ENCODE measurements at regions not wholly inside any gene's neighbourhood (a gene's known extent, or its start where the extent isn't known, plus 50 kb on each side); places are given as distances from the start of the nearest gene placed in this dataset.
"Not testable (repeated sequence)": the region's sequence is repeated elsewhere in the genome, so short reads cannot be mapped to it uniquely, and the experiment has no call there.

DNA sequence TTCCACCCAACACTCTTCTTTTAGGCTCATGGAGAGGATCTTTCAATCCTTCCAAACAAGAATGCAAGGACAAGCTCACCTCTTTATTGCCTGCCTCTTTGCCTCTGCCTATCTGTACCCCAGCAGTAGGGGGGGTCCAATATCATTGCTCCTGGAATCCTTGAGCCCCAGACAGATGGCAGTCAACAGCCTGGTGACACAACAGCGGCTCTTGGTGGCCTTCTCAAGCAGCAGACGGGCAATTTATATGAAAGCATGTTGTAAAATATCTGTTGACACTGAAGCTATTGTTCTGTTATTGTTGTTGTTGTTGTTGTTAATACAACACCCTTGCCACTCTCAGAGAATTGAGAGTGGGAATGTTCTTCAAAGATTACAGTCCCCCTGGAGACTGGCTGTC is 480.0 kb upstream of the CADM1 start:
- DNase-seq (ENCODE audit: low spot score) = no peak
- in situ Hi-C loops (cut with HindIII; ENCODE audit: low sequenced_read_pairs) = no loop called here

GRCh38 chr11:115982666-115983065 is 478.5 kb upstream of the CADM1 start:
- DNase-seq (ENCODE audit: low spot score) = no peak
- in situ Hi-C loops (cut with HindIII; ENCODE audit: low sequenced_read_pairs) = no loop called here

DNA sequence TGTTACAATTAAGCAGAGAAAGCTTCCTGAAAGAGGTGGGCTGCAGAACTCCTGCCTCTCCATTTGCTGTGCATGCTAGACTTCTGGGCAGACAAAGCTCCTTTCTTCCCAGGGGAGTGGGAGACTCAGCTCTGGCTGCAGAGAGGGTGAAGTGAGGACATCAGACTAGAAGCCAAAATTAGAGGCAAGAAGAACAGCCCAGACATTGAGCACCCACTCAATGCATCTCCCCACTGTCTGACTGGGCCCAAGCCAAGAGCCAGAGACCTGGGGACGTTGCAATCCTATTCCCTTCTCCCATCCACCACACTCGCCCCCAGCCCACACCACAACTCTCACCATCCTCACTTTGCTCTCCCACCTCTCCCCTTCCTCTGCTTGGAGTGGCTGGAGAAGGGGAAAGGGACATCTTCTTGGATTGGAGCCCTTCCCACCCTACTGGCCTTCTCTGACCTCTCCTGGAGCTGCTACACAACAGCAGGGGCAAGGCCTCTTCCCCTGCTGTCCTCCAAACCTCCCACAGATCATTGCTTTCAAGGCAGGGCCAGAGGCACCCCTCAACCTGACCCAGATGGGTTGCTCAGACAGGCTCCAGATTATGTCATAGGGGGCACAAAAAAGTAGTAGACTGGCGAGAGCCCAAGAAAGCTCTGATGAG is 477.7 kb upstream of the CADM1 start:
- in situ Hi-C loops (cut with HindIII; ENCODE audit: low sequenced_read_pairs) = no loop called here
- no peak for DNase-seq (ENCODE audit: low spot score)

DNA sequence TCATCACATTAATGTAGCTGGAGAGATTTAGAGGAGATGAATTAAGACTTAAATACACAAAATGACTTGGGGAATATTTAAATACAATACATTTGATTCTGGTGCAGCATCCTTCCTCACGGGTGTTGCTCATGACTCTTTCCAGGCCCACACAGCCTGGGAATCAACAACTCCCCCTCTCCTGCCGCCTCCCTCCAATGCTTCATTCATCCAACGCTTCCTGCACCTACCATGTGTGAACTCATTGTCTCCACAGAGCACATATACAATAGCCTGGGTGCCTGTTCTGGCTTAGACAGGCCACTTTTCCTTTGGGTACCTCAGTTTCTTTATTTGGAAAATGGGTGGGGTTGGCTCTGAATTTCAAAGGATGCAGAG is 476.9 kb upstream of the CADM1 start:
- in situ Hi-C loops (cut with HindIII; ENCODE audit: low sequenced_read_pairs) = no loop called here
- DNase-seq (ENCODE audit: low spot score) = no peak

- in situ Hi-C loops (cut with HindIII; ENCODE audit: low sequenced_read_pairs) = no loop called here
- DNase-seq (ENCODE audit: low spot score) = peak; percentile 75
Measured at GRCh38 chr11:115980337-115981103, 476.3 kb upstream of the CADM1 start.

GRCh38 chr11:115974703-115975102 is 470.5 kb upstream of the CADM1 start:
- peak; percentile 48 for DNase-seq (ENCODE audit: low spot score)
- in situ Hi-C loops (cut with HindIII; ENCODE audit: low sequenced_read_pairs) = no loop called here

GRCh38 chr11:115967203-115967602 is 463.0 kb upstream of the CADM1 start:
- in situ Hi-C loops (cut with HindIII; ENCODE audit: low sequenced_read_pairs); DNase-seq (ENCODE audit: low spot score): not testable (repeated sequence)

DNA sequence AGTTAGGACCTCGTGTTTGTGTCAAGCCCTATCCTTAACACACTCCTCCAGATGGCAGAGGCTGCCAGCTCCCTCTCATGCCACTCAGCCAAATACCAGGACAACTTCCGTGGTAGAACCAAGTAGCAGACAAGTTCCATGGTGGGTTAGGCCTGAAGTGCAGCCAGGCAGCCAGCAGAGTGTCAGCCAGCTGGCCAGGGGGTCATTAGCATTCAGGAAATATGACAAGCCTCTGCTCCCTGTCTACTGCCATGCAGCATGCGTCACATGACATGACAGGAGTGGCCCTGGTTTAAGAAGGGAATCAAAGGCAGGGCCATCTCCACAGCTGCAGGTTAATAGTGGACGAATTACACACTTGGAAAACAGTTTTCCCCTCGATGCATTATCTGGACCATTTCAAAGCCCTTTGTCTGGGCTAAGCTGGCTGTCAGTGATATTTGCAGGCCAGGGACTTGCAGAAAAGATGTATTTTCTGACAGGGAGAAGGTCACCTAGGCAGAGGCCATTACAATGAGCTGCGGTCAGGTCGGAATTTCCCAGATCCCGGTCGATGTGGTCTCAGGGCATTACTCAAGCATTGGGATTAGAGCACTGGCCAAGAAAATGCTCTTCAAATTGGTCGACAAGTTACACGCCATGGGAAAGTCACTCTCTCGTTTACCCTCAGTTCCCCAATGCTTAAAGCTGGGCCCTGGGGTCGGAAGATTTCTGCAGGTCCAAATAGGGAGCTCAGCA is 461.7 kb upstream of the CADM1 start:
- in situ Hi-C loops (cut with HindIII; ENCODE audit: low sequenced_read_pairs) = no loop called here
- no peak for DNase-seq (ENCODE audit: low spot score)

GRCh38 chr11:115964091-115964490 is 459.9 kb upstream of the CADM1 start:
- in situ Hi-C loops (cut with HindIII; ENCODE audit: low sequenced_read_pairs) = no loop called here
- no peak for DNase-seq (ENCODE audit: low spot score)

GRCh38 chr11:115963156-115963555 is 458.9 kb upstream of the CADM1 start:
- no peak for DNase-seq (ENCODE audit: low spot score)
- in situ Hi-C loops (cut with HindIII; ENCODE audit: low sequenced_read_pairs) = no loop called here

- peak; percentile 70 for DNase-seq (ENCODE audit: low spot score)
- in situ Hi-C loops (cut with HindIII; ENCODE audit: low sequenced_read_pairs) = no loop called here
Measured at GRCh38 chr11:115961159-115962003, 457.2 kb upstream of the CADM1 start.

GRCh38 chr11:115959081-115959486 is 454.9 kb upstream of the CADM1 start:
- DNase-seq (ENCODE audit: low spot score) = peak; percentile 40

GRCh38 chr11:115958089-115959000 is 454.1 kb upstream of the CADM1 start:
- DNase-seq (ENCODE audit: low spot score) = no peak
- in situ Hi-C loops (cut with HindIII; ENCODE audit: low sequenced_read_pairs) = no loop called here

More at GRCh38 chr11:115959081-115959486, 454.9 kb upstream of the CADM1 start:
- in situ Hi-C loops (cut with HindIII; ENCODE audit: low sequenced_read_pairs) = no loop called here

GRCh38 chr11:115955803-115956202 is 451.6 kb upstream of the CADM1 start:
- DNase-seq (ENCODE audit: low spot score) = no peak
- in situ Hi-C loops (cut with HindIII; ENCODE audit: low sequenced_read_pairs) = no loop called here

DNA sequence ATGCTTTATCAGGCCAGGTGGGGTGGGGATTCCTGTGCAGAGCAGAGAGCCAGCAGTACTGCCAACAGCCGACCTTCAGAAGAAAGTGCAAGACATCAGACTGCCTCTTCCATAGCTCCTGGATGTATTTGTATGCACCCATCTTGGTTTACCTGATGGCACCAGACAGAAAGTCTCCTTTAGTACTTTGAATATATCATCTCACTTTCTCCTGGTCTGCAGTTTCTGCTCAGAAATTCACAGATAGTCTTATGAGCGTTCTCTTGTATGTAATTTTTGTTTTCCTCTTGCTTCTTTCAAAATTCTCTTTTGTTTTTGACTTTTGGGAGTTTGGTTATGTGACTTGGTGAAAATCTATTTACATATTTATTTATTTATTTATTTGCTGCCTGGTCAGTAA is 446.4 kb upstream of the CADM1 start:
- DNase-seq (ENCODE audit: low spot score) = no peak
- in situ Hi-C loops (cut with HindIII; ENCODE audit: low sequenced_read_pairs) = no loop called here

DNA sequence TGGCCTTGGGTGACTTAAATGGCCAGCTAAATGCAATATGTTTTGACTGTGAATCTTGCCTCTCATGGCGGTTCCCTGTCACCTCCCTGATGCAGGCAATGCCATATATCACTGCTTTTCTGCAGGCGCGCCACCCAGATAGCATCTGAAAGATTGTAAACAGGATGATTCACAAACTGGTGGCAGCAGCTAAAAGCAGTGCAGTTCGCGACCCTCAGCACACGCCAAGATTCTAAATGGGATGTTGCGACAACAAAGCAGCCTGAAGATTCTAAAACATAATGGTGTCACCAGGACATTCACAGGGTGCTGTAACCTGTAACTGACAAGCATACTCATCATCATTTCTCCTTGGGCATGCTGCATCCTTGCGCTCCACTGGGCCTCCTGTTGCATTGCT is 440.4 kb upstream of the CADM1 start:
- in situ Hi-C loops (cut with HindIII; ENCODE audit: low sequenced_read_pairs) = no loop called here
- DNase-seq (ENCODE audit: low spot score) = no peak

DNA sequence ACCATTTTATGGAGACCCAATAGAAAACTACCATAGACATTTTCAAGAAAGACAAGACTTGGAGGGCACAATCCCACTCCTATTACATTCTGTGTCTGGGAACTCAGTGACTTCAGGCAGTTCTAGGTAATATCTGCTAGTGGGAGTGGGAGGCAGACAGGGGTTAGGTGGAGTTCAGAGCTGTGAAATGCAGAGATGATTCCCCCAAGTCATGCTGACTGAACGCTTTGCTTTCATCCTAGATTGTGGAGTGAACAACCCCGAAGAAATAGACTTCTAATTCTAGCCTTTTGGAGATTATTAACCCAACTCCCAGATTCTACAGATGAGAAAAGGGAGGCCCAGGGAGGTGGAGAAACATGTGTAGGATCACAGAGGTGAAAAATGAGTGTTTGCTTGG is 437.8 kb upstream of the CADM1 start:
- DNase-seq (ENCODE audit: low spot score) = no peak
- in situ Hi-C loops (cut with HindIII; ENCODE audit: low sequenced_read_pairs) = no loop called here

DNA sequence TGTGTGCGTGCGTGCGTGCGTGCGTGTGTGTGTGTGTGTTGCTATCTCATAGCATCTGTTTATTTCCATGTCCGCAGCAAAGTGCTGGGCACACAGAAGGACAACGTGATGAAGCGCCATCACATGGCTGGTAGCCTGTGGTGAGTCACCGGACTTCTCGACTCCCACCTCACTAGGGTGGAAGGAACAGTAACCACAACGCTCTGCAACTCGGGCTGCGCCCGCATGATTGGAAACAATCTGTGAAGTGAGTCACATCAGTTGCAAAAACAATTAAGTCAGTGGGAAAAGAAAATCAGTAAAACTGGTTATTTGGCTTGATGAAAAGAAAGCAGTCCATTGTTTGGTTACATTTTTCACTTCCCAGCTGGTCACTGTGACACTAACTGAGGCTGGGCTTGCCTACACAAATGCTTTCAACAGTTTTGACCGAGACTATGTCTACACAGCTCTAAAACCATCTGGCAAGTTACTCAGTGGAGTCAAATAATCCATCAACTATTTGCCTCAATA is 437.3 kb upstream of the CADM1 start:
- in situ Hi-C loops (cut with HindIII; ENCODE audit: low sequenced_read_pairs) = no loop called here
- no peak for DNase-seq (ENCODE audit: low spot score)

Data from G401 (cell line).